Gastrocnemius medialis (tissue), 4 donors: ENCODE measurements at regions not wholly inside any gene's neighbourhood (a gene's known extent, or its start where the extent isn't known, plus 50 kb on each side); places are given as distances from the start of the nearest gene placed in this dataset.

Experiments used
- ATAC-seq, 2 donors: fragments of 150-250 bp; one replicate each; pipeline ENCODE4 v1.9.1; 2016
- DNase-seq, 2 donors: peaks; one replicate each; pipeline ENCODE4 v3.0.0-alpha.2; 2019
- H3K27ac ChIP-seq, 4 donors: fragments of 200-600 bp; sonication (generic); 1 replicate in 1 of 4; 2 replicates in 3 of 4; pipeline ENCODE4 v1.5.1; 2016 to 2018; ENCODE audit warnings: mild to moderate bottlenecking in 2 of 4, moderate library complexity in 1 of 4
- H3K27me3 ChIP-seq, 3 donors: fragments of 200-600 bp; sonication (generic) in 2 of 3; 1 replicate in 1 of 3; 2 replicates in 2 of 3; pipeline versions ENCODE4 v1.5.1 to v1.6.0; 2016 to 2019; ENCODE audit warnings: mild to moderate bottlenecking in 1 of 3, moderate library complexity in 1 of 3
- H3K36me3 ChIP-seq, 2 donors: fragments of 200-600 bp; sonication (generic) in 1 of 2; one replicate each; pipeline ENCODE4 v1.5.1; 2017 to 2018
- H3K4me1 ChIP-seq, 2 donors: fragments of 200-600 bp; sonication (generic) in 1 of 2; one replicate each; pipeline ENCODE4 v1.5.1; 2016 to 2017; ENCODE audit warnings: mild to moderate bottlenecking in 2 of 2
- H3K4me3 ChIP-seq, 4 donors: fragments of 200-600 bp; sonication (generic) in 3 of 4; 1 replicate in 1 of 4; 2 replicates in 3 of 4; pipeline ENCODE4 v1.5.1; 2016 to 2019; ENCODE audit warnings: mild to moderate bottlenecking in 2 of 4
- H3K9me3 ChIP-seq, 3 donors: fragments of 200-600 bp; sonication (generic) in 2 of 3; 1 replicate in 1 of 3; 2 replicates in 2 of 3; pipeline ENCODE4 v1.5.1; 2016 to 2019
- CTCF ChIP-seq, 5 experiments: fragments of 450-650 bp in 3 of 5; fragments of 200-600 bp in 2 of 5; sonication (generic) in 2 of 5; IDR thresholded peaks in 4 of 5; conservative IDR thresholded peaks in 1 of 5; 1 replicate in 4 of 5; 2 replicates in 1 of 5; pipeline ENCODE4 v1.5.1; 2016 to 2019; ENCODE audit warnings: antibody characterized with exemption in 5 of 5, mild to moderate bottlenecking in 3 of 5, moderate library complexity in 3 of 5
- POLR2A ChIP-seq, 2 donors: fragments of 450-650 bp; IDR thresholded peaks; one replicate each; pipeline ENCODE4 v1.6.1; 2017; ENCODE audit warnings: antibody characterized with exemption in 2 of 2, mild to moderate bottlenecking in 2 of 2, moderate library complexity in 2 of 2
- in situ Hi-C, 4 donors: fragments of 200-750 bp; cut with MboI; loops; one replicate each; pipeline versions ENCODE4 v1.15.0 to v1.8.0; 2017; ENCODE audit warnings: low sequenced_read_pairs in 4 of 4
- intact Hi-C: fragments of 100-400 bp; cut with DNase I; formaldehyde crosslinking; loops from one replicate; pipeline ENCODE4 v1.15.1; 2023; ENCODE audit warnings: low total_unique reads

GRCh38 chr6:95847061-95847460, 168.7 kb upstream of the FUT9 start:
- Histone ChIP-seq H3K27me3 (no peaks in the 10 kb centered on the region), H3K9me3 (no peaks in the 10 kb centered on the region), H3K4me1 (no peaks in the 10 kb centered on the region), H3K27ac (no peak overlapping the region), H3K4me3 (no peak overlapping the region), H3K36me3 (no peaks in the 10 kb centered on the region)
- DNase-seq (no peak), ATAC-seq (no peak)
- intact Hi-C loops: no loop called here
- in situ Hi-C loops: no loop called here
- no peak for TF ChIP-seq POLR2A (IDR thresholded peaks at IDR 0.05)
- TF ChIP-seq CTCF (IDR thresholded peaks at IDR 0.05 in 4 of 5, conservative IDR thresholded peaks at IDR 0.05 in 1 of 5): no peak

GRCh38 chr6:95848717-95849116, 167.1 kb upstream of the FUT9 start:
- no peak for DNase-seq

GRCh38 chr6:95856876-95857364, 158.9 kb upstream of the FUT9 start:
- intact Hi-C loops: no loop called here
- TF ChIP-seq POLR2A (IDR thresholded peaks at IDR 0.05): no peak
- TF ChIP-seq CTCF (IDR thresholded peaks at IDR 0.05 in 4 of 5, conservative IDR thresholded peaks at IDR 0.05 in 1 of 5): no peak
- H3K27me3 ChIP-seq: no peaks in the 10 kb centered on the region
- DNase-seq: no peak
- no peak overlapping the region for H3K4me3 ChIP-seq
- H3K4me1 ChIP-seq: no peaks in the 10 kb centered on the region
- no peak for ATAC-seq
- no peaks in the 10 kb centered on the region for H3K9me3 ChIP-seq
- H3K36me3 ChIP-seq: no peaks in the 10 kb centered on the region
- in situ Hi-C loops: no loop called here
- no peak overlapping the region for H3K27ac ChIP-seq

More at GRCh38 chr6:95848717-95849116, 167.1 kb upstream of the FUT9 start:
- TF ChIP-seq POLR2A (IDR thresholded peaks at IDR 0.05): no peak
- no peaks in the 10 kb centered on the region for H3K36me3 ChIP-seq
- H3K4me3 ChIP-seq: no peak overlapping the region
- no peak overlapping the region for H3K27ac ChIP-seq
- intact Hi-C loops: no loop called here
- no peaks in the 10 kb centered on the region for H3K9me3 ChIP-seq
- in situ Hi-C loops: no loop called here
- no peak for ATAC-seq
- H3K27me3 ChIP-seq: no peaks in the 10 kb centered on the region
- H3K4me1 ChIP-seq: no peaks in the 10 kb centered on the region

GRCh38 chr6:95865857-95866256, 149.9 kb upstream of the FUT9 start:
- Histone ChIP-seq H3K27me3 (no peaks in the 10 kb centered on the region), H3K27ac (no peak overlapping the region), H3K4me3 (no peak overlapping the region), H3K4me1 (no peaks in the 10 kb centered on the region), H3K9me3 (no peaks in the 10 kb centered on the region), H3K36me3 (no peaks in the 10 kb centered on the region)
- DNase-seq: no peak
- intact Hi-C loops (no loop called here), in situ Hi-C loops (no loop called here)
- TF ChIP-seq CTCF (IDR thresholded peaks at IDR 0.05 in 4 of 5, conservative IDR thresholded peaks at IDR 0.05 in 1 of 5) (no peak), POLR2A (IDR thresholded peaks at IDR 0.05) (no peak)
- no peak for ATAC-seq

GRCh38 chr6:95866732-95867131, 149.0 kb upstream of the FUT9 start:
- TF ChIP-seq CTCF (IDR thresholded peaks at IDR 0.05 in 4 of 5, conservative IDR thresholded peaks at IDR 0.05 in 1 of 5): no peak
- TF ChIP-seq POLR2A (IDR thresholded peaks at IDR 0.05): no peak
- no peak overlapping the region for H3K4me3 ChIP-seq
- no peak for ATAC-seq
- no peaks in the 10 kb centered on the region for H3K36me3 ChIP-seq
- no peak overlapping the region for H3K27ac ChIP-seq
- H3K9me3 ChIP-seq: no peaks in the 10 kb centered on the region
- no peak for DNase-seq
- intact Hi-C loops (no loop called here), in situ Hi-C loops (no loop called here)
- no peaks in the 10 kb centered on the region for H3K27me3 ChIP-seq
- H3K4me1 ChIP-seq: no peaks in the 10 kb centered on the region
